ENCODE measurements at regions not wholly inside any gene's neighbourhood (a gene's known extent, or its start where the extent isn't known, plus 50 kb on each side); places are given as distances from the start of the nearest gene placed in this dataset.
A peak's percentile ranks its signal among the peaks of the same experiment; 100 is the strongest.
"Not testable (repeated sequence)": the region's sequence is repeated elsewhere in the genome, so short reads cannot be mapped to it uniquely, and the experiment has no call there.

DNA sequence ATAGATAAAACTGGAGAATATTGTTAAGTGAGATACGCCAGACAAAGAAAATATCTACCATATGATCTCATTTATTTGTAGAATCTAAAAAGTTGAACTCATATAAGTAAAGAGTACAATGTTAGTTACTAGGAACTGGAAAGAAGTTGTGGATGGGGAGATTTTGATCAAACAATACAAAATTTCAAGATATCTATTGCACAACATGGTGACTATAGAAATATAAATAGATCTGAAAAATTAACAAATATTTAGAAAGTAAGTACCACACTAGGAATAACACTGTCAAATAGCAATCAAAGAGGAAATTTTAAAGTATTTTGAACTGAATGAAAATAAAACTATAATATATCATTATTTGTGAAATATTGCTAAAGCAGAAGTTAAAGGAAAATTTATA, 437.2 kb downstream of the AASDHPPT start:
- TF ChIP-seq, protein P1, sequence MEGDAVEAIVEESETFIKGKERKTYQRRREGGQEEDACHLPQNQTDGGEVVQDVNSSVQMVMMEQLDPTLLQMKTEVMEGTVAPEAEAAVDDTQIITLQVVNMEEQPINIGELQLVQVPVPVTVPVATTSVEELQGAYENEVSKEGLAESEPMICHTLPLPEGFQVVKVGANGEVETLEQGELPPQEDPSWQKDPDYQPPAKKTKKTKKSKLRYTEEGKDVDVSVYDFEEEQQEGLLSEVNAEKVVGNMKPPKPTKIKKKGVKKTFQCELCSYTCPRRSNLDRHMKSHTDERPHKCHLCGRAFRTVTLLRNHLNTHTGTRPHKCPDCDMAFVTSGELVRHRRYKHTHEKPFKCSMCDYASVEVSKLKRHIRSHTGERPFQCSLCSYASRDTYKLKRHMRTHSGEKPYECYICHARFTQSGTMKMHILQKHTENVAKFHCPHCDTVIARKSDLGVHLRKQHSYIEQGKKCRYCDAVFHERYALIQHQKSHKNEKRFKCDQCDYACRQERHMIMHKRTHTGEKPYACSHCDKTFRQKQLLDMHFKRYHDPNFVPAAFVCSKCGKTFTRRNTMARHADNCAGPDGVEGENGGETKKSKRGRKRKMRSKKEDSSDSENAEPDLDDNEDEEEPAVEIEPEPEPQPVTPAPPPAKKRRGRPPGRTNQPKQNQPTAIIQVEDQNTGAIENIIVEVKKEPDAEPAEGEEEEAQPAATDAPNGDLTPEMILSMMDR (IDR thresholded peaks at IDR 0.05; ENCODE audit: low read depth, low read length), result no peak
- H3K4me3 ChIP-seq (replicated peaks in 1 of 2; ENCODE audit: low read depth in 2 of 2, low read length in 2 of 2), result no peak overlapping the region
- no peak for DNase-seq (ENCODE audit: low read depth in 2 of 2)

DNA sequence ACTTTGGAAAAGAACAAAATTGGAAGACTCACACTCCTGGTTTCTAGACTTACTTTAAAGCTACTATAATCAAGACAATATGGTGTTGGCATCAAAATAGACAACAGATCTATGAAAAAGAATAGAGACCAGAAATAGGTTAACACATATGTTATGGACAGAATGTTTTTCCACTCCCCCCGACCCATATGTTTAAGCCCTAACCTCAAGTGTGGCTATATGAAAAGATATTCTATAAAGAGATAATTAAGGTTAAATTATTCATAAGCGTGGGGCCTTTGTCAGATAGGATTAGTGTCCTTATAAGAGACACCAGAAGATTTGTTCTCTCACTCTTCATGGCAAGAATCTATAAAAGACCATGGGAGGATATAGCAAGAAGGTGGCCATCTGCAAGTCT, 440.0 kb downstream of the AASDHPPT start:
- no peak for DNase-seq (ENCODE audit: low read depth in 2 of 2)
- TF ChIP-seq, protein P1 (IDR thresholded peaks at IDR 0.05; ENCODE audit: low read depth, low read length), result no peak
- H3K4me3 ChIP-seq (replicated peaks in 1 of 2; ENCODE audit: low read depth in 2 of 2, low read length in 2 of 2), result no peak overlapping the region

DNA sequence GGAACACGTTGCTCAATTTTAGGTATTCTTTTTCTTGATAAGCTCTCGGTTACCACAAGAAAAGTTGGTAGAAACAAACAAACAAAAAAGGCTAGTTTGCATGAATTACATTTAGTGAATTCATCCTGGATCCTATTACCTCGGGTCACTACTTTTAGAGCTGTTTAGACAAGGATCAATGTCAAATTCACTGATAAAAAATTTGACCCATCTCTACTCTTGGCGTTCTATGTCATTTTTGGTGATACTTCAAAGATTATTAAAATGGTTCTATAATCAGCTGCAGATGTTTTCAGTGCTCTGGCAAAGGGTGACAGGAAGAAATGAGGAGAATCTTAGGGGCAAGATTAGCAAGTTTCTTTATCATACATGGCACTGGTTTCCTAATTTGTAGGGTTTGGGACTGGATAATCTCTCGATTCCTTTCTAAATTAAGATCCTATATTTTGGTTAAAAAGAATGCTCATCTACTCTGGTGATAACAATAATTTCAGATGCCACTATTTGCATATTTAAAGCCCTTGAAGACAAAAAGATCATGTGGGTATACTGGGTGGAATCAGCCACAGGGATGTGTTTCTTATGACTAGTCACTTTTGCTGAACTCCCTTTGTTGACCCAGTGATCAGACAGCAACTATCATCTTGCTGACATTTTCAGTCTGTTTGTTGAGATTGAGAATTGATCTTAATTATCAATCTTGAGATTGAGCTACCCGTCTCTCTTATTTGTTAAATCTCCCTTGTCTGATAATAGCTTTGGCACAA, 442.9 kb downstream of the AASDHPPT start:
- TF ChIP-seq, protein P1 (IDR thresholded peaks at IDR 0.05; ENCODE audit: low read depth, low read length), result no peak
- DNase-seq (ENCODE audit: low read depth in 2 of 2), result peak in 1 of 2 donors; percentile 33
- no peak overlapping the region for H3K4me3 ChIP-seq (replicated peaks in 1 of 2; ENCODE audit: low read depth in 2 of 2, low read length in 2 of 2)

DNA sequence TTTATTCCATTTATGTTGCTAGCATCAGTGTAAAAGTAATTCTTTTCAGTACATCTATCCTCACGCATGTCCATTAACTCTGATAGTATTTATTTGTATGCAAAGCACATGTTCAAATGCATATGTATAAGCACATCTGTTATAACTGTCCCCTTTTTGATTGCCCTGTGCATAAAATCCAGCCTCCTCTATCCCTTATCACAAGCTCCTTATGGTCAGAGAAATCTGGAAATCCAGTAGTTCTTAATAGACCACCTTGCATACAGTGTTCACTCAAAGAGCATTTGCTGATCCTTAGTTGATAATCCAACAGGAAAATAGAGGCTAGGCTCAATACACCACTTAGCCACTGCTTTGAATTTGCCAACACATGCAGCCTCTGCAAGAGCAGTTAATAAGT, 443.5 kb downstream of the AASDHPPT start:
- TF ChIP-seq, protein P1 (IDR thresholded peaks at IDR 0.05; ENCODE audit: low read depth, low read length), result no peak
- H3K4me3 ChIP-seq (replicated peaks in 1 of 2; ENCODE audit: low read depth in 2 of 2, low read length in 2 of 2), result no peak overlapping the region
- DNase-seq (ENCODE audit: low read depth in 2 of 2), result no peak

DNA sequence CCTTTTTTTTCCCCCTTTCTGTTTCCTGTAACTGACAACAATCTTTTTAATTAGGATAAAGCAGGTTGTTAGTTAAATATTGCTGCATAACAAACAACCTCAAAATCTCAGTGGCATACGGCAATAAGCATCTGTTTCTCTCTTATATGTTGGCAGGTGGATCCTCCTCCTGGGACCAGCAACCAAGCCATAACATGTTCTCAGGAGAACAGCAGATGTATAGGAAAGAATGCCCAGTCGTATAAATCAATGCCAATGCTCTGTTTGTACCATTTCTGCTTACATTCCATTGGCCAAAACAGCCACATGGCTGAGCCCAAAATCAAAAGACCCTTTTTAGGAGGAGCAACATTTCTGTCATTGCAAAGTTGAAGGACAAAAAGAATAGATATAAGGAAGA, 445.7 kb downstream of the AASDHPPT start:
- no peak for DNase-seq (ENCODE audit: low read depth in 2 of 2)

DNA sequence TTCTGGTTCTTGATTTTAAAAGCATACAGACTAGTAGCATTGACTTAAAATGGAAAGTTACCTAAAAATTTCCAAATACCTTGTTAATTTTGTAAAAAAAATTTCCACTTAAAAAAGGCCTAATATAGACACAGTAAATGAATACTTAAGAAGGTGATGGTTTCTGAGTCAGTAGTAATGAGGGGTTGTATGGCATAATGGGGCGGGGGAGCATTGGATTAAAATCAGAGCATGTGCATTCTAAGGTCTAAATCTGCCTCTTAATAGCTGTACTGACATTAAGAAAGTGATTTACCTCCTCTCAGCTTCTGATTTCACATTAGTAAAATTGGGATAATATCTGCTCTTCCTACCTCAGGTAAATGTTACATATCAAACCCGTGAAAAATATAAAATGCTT, 446.5 kb downstream of the AASDHPPT start:
- H3K4me3 ChIP-seq (replicated peaks in 1 of 2; ENCODE audit: low read depth in 2 of 2, low read length in 2 of 2), result no peak overlapping the region
- TF ChIP-seq, protein P1 (IDR thresholded peaks at IDR 0.05; ENCODE audit: low read depth, low read length), result no peak
- no peak for DNase-seq (ENCODE audit: low read depth in 2 of 2)

More for the DNA sequence above, 445.7 kb downstream of the AASDHPPT start:
- TF ChIP-seq, protein P1 (IDR thresholded peaks at IDR 0.05; ENCODE audit: low read depth, low read length), result no peak
- no peak overlapping the region for H3K4me3 ChIP-seq (replicated peaks in 1 of 2; ENCODE audit: low read depth in 2 of 2, low read length in 2 of 2)

DNA sequence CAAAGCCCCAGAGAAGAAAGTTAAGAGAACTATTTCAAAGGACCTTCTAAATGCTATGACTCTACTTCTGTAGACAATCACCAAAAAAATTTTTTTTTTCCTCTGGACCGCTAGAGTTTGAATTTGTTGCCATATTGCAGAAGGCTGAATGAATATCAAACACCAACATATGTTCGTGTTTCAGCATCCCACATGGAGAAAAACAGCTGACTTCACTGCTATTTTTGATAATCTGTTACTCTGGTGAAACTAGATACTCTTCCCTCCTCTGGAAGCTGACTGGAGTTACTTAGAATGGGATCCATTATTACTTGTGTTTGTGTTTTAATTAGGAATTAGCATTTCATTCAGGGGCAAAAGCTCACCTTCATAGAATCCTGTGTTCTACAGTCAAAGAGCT, 447.0 kb downstream of the AASDHPPT start:
- no peak for DNase-seq (ENCODE audit: low read depth in 2 of 2)

DNA sequence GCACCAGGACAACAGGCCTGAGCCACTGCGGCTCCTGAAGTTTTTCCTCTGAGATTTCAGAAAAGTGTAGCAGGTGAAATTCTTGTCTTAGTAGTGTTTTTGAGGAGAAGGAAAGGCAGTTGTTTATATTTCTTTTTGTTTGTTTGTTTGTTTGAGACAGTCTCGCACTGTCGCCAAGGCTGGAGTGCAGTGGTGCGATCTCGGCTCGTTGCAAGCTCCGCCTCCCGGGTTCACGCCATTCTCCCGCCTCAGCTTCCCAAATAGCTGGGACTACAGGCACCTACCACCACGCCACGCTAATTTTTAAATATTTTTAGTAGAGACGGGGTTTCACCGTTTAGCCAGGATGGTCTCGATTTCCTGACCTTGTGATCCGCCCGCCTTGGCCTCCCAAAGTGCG, 454.2 kb downstream of the AASDHPPT start:
- DNase-seq (ENCODE audit: low read depth in 2 of 2); H3K4me3 ChIP-seq (replicated peaks in 1 of 2; ENCODE audit: low read depth in 2 of 2, low read length in 2 of 2): not testable (repeated sequence)

More for the DNA sequence above, 447.0 kb downstream of the AASDHPPT start:
- no peak overlapping the region for H3K4me3 ChIP-seq (replicated peaks in 1 of 2; ENCODE audit: low read depth in 2 of 2, low read length in 2 of 2)
- TF ChIP-seq, protein P1 (IDR thresholded peaks at IDR 0.05; ENCODE audit: low read depth, low read length), result no peak
